ENCODE measurements at regions not wholly inside any gene's neighbourhood (a gene's known extent, or its start where the extent isn't known, plus 50 kb on each side); places are given as distances from the start of the nearest gene placed in this dataset.
A peak's percentile ranks its signal among the peaks of the same experiment; 100 is the strongest.

GRCh38 chr5:87069974-87070608 is 197.6 kb upstream of the RASA1 start:
- no peak for TF ChIP-seq CTCF (IDR thresholded peaks at IDR 0.05; ENCODE audit: insufficient read depth, low read length, poor library complexity, severe bottlenecking)
- TF ChIP-seq EZH2phosphoT487 (conservative IDR thresholded peaks at IDR 0.05; ENCODE audit: low read length): no peak
- Histone ChIP-seq H3K27ac (ENCODE audit: low read depth, low read length) (no peak overlapping the region), H3K4me3 (ENCODE audit: insufficient read depth, low read length, poor library complexity, severe bottlenecking) (no peak overlapping the region), H2AFZ (ENCODE audit: low read depth, low read length, severe bottlenecking) (no peak overlapping the region), H3K4me2 (ENCODE audit: low read depth, low read length, poor library complexity, severe bottlenecking) (no peak overlapping the region), H3K36me3 (ENCODE audit: low read length) (no peaks in the 10 kb centered on the region), H3F3A (ENCODE audit: insufficient read depth) (no peaks in the 10 kb centered on the region), H3K9me3 (ENCODE audit: insufficient read depth, low read length) (no peaks in the 10 kb centered on the region), H3K9ac (ENCODE audit: low read length) (no peak overlapping the region), H3K27me3 (ENCODE audit: low read length) (no peaks in the 10 kb centered on the region), H3K79me2 (ENCODE audit: insufficient read depth, low read length) (no peaks in the 10 kb centered on the region), H3K9me2 (replicated peaks; ENCODE audit: insufficient read depth, low read length) (no peaks in the 10 kb centered on the region), H4K20me1 (ENCODE audit: low read depth, low read length) (no peaks in the 10 kb centered on the region)

GRCh38 chr5:87074072-87074471 is 193.6 kb upstream of the RASA1 start:
- no peak for TF ChIP-seq EZH2phosphoT487 (conservative IDR thresholded peaks at IDR 0.05; ENCODE audit: low read length)
- no peak for TF ChIP-seq CTCF (IDR thresholded peaks at IDR 0.05; ENCODE audit: insufficient read depth, low read length, poor library complexity, severe bottlenecking)
- no peaks in the 10 kb centered on the region for H3F3A ChIP-seq (ENCODE audit: insufficient read depth)
- no peak overlapping the region for H3K27ac ChIP-seq (ENCODE audit: low read depth, low read length)
- H3K4me3 ChIP-seq (ENCODE audit: insufficient read depth, low read length, poor library complexity, severe bottlenecking): no peak overlapping the region
- no peak overlapping the region for H3K4me2 ChIP-seq (ENCODE audit: low read depth, low read length, poor library complexity, severe bottlenecking)
- no peaks in the 10 kb centered on the region for H3K9me3 ChIP-seq (ENCODE audit: insufficient read depth, low read length)
- H3K9me2 ChIP-seq (replicated peaks; ENCODE audit: insufficient read depth, low read length): no peaks in the 10 kb centered on the region
- no peaks in the 10 kb centered on the region for H3K36me3 ChIP-seq (ENCODE audit: low read length)
- H2AFZ ChIP-seq (ENCODE audit: low read depth, low read length, severe bottlenecking): no peak overlapping the region
- no peaks in the 10 kb centered on the region for H3K79me2 ChIP-seq (ENCODE audit: insufficient read depth, low read length)
- H3K9ac ChIP-seq (ENCODE audit: low read length): no peak overlapping the region
- H4K20me1 ChIP-seq (ENCODE audit: low read depth, low read length): no peaks in the 10 kb centered on the region
- H3K27me3 ChIP-seq (ENCODE audit: low read length): no peaks in the 10 kb centered on the region

- Histone ChIP-seq H3K9ac (ENCODE audit: low read length) (no peak overlapping the region), H3K9me2 (replicated peaks; ENCODE audit: insufficient read depth, low read length) (no peaks in the 10 kb centered on the region), H3K36me3 (ENCODE audit: low read length) (no peaks in the 10 kb centered on the region), H3K79me2 (ENCODE audit: insufficient read depth, low read length) (no peaks in the 10 kb centered on the region), H3K27me3 (ENCODE audit: low read length) (no peaks in the 10 kb centered on the region), H2AFZ (ENCODE audit: low read depth, low read length, severe bottlenecking) (peak overlapping the region; percentile 63), H3K9me3 (ENCODE audit: insufficient read depth, low read length) (no peaks in the 10 kb centered on the region), H3F3A (ENCODE audit: insufficient read depth) (no peaks in the 10 kb centered on the region), H3K27ac (ENCODE audit: low read depth, low read length) (peak overlapping the region; percentile 56), H4K20me1 (ENCODE audit: low read depth, low read length) (no peaks in the 10 kb centered on the region), H3K4me2 (ENCODE audit: low read depth, low read length, poor library complexity, severe bottlenecking) (peak overlapping the region; percentile 49), H3K4me3 (ENCODE audit: insufficient read depth, low read length, poor library complexity, severe bottlenecking) (no peak overlapping the region)
- TF ChIP-seq CTCF (IDR thresholded peaks at IDR 0.05; ENCODE audit: insufficient read depth, low read length, poor library complexity, severe bottlenecking): no peak
- no peak for TF ChIP-seq EZH2phosphoT487 (conservative IDR thresholded peaks at IDR 0.05; ENCODE audit: low read length)
Measured at GRCh38 chr5:87074934-87075541, 192.6 kb upstream of the RASA1 start.
